Retinal pigment epithelial cell (primary cell): ENCODE measurements at regions not wholly inside any gene's neighbourhood (a gene's known extent, or its start where the extent isn't known, plus 50 kb on each side); places are given as distances from the start of the nearest gene placed in this dataset.

Source experiments
- DNase-seq: peaks from one replicate; pipeline ENCODE4 v3.0.0-alpha.2; 2010; ENCODE audit warnings: low read depth
- H3K4me3 ChIP-seq: 2 replicates; pipeline ENCODE4 v1.5.1; 2011; ENCODE audit warnings: mild to moderate bottlenecking, low read length, control low read depth, moderate library complexity
- TF ChIP-seq, protein P1 (sequence below): conservative IDR thresholded peaks from 2 replicates; pipeline ENCODE4 v1.5.1; 2011; ENCODE audit warnings: low read depth, low read length, control low read depth, inconsistent platforms

DNA sequence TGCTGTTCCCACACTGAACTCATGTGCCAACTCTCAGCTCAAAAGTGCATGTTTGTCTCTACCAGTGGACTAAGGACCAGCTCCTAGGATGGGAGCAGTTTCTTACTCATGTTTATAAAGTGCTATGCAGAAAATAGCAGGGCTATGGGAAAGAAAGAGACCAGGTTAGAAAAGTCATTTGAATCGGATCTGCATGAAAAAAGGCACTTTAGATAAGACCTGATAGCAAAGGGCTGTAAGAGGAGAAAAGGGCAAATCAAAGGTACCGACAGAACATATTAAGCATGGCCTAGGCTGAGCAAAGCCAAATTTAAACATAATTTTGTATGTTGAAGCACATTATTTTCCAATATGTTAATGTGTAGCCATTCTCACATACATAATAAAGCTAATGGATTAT lies 362.3 kb upstream of the ZFP42 start:
- DNase-seq: no peak
- TF ChIP-seq, protein P1, sequence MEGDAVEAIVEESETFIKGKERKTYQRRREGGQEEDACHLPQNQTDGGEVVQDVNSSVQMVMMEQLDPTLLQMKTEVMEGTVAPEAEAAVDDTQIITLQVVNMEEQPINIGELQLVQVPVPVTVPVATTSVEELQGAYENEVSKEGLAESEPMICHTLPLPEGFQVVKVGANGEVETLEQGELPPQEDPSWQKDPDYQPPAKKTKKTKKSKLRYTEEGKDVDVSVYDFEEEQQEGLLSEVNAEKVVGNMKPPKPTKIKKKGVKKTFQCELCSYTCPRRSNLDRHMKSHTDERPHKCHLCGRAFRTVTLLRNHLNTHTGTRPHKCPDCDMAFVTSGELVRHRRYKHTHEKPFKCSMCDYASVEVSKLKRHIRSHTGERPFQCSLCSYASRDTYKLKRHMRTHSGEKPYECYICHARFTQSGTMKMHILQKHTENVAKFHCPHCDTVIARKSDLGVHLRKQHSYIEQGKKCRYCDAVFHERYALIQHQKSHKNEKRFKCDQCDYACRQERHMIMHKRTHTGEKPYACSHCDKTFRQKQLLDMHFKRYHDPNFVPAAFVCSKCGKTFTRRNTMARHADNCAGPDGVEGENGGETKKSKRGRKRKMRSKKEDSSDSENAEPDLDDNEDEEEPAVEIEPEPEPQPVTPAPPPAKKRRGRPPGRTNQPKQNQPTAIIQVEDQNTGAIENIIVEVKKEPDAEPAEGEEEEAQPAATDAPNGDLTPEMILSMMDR: no peak
- no peak overlapping the region for H3K4me3 ChIP-seq

- no peak overlapping the region for H3K4me3 ChIP-seq
- TF ChIP-seq, protein P1: no peak
- no peak for DNase-seq
Measured at GRCh38 chr4:187656959-187657358, 338.6 kb upstream of the ZFP42 start.

- TF ChIP-seq, protein P1: no peak
- no peak overlapping the region for H3K4me3 ChIP-seq
- DNase-seq: no peak
Measured at GRCh38 chr4:187663076-187663475, 332.5 kb upstream of the ZFP42 start.

- TF ChIP-seq, protein P1: no peak
- no peak overlapping the region for H3K4me3 ChIP-seq
Measured at GRCh38 chr4:187664011-187664410, 331.6 kb upstream of the ZFP42 start.

DNA sequence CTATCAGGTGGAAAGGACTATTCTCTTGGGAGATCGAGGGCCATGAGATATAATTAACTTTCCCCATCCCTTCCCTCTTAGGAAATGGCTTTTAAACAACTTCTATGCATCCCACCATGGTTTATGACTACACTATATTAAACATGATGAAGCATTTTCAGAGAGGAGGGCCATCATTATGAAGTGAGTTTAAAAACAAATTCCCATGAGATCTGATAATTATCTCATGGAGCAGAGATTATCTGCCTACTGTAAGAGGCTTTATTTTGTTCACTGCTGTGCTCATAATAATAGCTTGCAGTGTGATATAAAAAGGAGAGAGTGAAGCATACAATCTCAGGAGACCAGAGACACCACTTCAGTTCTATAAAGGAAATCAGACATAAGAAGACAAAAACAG lies 330.5 kb upstream of the ZFP42 start:
- DNase-seq: no peak
- H3K4me3 ChIP-seq: no peak overlapping the region
- TF ChIP-seq, protein P1: no peak

More at GRCh38 chr4:187664011-187664410, 331.6 kb upstream of the ZFP42 start:
- no peak for DNase-seq

- TF ChIP-seq, protein P1: no peak
- DNase-seq: no peak
- H3K4me3 ChIP-seq: no peak overlapping the region
Measured at GRCh38 chr4:187666034-187666433, 329.5 kb upstream of the ZFP42 start.

GRCh38 chr4:187666697-187667494 lies 328.7 kb upstream of the ZFP42 start:
- no peak overlapping the region for H3K4me3 ChIP-seq
- TF ChIP-seq, protein P1: no peak
- DNase-seq: no peak
